GM10266 (cell line): ENCODE measurements at regions not wholly inside any gene's neighbourhood (a gene's known extent, or its start where the extent isn't known, plus 50 kb on each side); places are given as distances from the start of the nearest gene placed in this dataset.

Source experiments
- DNase-seq: peaks from one replicate; pipeline ENCODE4 v3.0.0; 2012; ENCODE audit errors: extremely low spot score
- TF ChIP-seq, protein P1 (sequence below): IDR thresholded peaks from 2 replicates; pipeline ENCODE4 v1.5.1; 2012; ENCODE audit warnings: mild to moderate bottlenecking, low read depth; ENCODE audit not compliant: control insufficient read depth, insufficient read depth; ENCODE audit errors: missing control alignments

DNA sequence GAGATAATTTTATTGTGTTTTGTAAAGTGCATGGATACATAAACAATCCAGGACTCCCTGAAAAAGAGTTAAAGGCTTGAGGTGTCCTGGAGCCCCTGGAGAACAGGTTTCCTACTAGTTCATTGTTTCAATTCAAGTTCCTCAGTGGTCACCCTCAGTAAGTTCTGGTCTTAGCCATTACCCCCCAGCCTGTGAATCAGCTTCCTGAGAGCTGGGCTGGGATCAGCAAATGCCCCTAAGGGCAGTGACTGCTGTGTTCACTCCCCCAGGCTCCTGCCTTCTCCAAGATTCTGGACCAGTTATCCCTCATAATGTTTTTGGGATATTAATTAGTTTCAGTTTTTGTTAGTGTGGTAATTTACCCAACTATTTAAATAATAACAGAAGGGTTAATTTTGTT is 151.6 kb upstream of the PRSS58 start:
- DNase-seq, result no peak
- TF ChIP-seq, protein P1, sequence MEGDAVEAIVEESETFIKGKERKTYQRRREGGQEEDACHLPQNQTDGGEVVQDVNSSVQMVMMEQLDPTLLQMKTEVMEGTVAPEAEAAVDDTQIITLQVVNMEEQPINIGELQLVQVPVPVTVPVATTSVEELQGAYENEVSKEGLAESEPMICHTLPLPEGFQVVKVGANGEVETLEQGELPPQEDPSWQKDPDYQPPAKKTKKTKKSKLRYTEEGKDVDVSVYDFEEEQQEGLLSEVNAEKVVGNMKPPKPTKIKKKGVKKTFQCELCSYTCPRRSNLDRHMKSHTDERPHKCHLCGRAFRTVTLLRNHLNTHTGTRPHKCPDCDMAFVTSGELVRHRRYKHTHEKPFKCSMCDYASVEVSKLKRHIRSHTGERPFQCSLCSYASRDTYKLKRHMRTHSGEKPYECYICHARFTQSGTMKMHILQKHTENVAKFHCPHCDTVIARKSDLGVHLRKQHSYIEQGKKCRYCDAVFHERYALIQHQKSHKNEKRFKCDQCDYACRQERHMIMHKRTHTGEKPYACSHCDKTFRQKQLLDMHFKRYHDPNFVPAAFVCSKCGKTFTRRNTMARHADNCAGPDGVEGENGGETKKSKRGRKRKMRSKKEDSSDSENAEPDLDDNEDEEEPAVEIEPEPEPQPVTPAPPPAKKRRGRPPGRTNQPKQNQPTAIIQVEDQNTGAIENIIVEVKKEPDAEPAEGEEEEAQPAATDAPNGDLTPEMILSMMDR, result no peak

DNA sequence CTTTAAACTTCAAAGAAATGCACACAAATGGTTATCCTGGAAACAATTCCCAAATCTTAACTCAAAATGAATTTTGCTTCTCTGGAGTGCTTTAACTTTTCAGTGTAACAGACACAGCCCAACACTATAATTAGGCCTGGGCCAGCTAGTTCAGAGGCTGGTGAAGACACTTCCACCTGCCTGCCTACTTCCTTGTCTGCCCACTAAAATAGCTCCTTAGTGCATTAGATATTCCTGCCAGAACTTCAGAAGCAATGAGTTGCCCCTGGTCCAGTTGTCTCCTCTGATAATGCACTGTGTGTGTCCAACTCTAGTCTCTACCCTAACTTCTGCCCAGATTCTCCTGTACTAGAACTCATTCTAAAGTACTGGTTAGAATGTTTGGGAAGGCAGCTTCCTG is 150.9 kb upstream of the PRSS58 start:
- TF ChIP-seq, protein P1, result no peak
- no peak for DNase-seq

DNA sequence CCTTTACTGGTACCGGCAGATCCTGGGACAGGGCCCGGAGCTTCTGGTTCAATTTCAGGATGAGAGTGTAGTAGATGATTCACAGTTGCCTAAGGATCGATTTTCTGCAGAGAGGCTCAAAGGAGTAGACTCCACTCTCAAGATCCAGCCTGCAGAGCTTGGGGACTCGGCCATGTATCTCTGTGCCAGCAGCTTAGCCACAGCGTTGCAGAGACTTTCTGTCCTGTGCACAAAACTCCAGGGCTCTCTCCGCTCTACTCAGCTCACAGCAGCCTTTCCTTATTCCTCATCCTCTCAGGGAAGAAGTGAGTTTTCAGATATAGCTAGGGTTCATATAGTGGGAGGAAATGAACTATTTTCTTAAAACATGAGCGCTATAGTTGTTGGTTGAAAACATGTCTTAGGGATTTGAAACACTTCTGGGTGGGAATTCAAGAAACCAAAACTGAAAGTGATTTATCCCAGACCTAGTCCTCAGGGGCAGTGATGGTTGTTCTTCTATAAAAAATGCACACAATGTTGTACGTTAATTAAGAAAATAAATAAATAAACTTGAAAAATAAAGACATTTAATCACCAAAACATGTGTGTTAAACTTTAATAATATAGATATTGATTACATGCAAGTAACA is 150.2 kb upstream of the PRSS58 start:
- TF ChIP-seq, protein P1, result no peak
- no peak for DNase-seq

DNA sequence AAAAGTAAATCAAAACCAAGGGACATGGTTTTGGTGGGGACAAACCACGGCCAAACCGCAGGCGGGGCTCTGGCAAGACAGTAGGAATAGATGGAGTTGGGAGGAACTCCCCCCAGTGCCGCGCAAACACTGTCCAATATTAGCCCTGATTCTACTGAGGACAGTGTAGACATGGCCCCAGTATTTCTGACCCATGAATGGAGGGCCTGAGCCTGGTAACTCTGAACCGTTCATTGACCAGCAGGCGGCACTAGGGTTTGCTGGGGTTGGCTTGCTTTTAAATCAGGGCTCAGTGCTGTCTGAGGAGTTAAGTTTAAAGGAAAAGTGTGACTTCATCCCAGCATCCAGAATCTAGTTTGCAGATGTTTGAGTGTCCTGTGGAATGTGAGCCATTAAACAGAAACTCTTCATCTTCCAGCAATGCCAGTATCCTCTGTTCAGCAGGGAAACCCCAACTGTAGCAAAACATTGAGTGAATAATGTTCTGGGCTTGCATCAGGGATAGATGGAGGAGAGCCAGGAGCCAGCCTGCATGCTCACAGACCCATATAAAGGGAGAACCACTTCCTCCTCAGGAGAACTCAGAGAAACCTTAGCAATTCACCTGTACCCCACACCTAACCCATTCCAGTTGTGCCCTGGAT is 147.4 kb upstream of the PRSS58 start:
- DNase-seq, result no peak
- TF ChIP-seq, protein P1, result no peak

DNA sequence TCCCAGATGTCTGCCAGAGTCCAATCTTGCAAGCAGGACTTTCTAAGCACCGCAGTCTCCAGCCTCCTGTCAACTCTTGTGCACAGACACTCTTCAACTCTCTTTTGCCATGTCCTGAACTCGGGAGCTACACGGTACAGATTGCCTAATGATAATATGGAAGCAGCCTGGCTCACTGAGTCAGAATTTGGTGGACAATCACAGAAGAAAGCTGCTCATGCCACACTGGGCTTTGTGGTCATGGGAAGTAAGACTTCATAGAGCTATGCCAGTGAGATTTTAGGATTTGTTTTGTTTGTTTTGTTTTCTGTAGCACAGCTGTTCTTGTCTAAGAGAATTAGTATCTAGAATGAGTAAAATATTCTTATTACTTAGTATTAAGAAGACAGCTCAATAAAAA is 144.1 kb upstream of the PRSS58 start:
- TF ChIP-seq, protein P1, result no peak

DNA sequence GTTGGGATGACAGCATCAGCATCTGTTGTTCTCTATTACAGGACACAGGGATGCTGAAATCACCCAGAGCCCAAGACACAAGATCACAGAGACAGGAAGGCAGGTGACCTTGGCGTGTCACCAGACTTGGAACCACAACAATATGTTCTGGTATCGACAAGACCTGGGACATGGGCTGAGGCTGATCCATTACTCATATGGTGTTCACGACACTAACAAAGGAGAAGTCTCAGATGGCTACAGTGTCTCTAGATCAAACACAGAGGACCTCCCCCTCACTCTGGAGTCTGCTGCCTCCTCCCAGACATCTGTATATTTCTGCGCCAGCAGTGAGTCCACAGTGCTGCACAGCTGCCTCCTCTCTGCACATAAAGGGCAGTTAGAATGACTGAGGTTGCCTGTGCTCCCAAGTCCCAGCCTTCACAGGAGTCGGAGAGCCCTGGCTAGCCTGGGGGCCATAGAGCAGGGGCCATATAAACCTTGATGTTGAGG is 142.2 kb upstream of the PRSS58 start:
- DNase-seq, result no peak
- TF ChIP-seq, protein P1, result no peak

More for the DNA sequence above, 144.1 kb upstream of the PRSS58 start:
- no peak for DNase-seq
